Putamen (tissue), 1 donor: ENCODE measurements at regions not wholly inside any gene's neighbourhood (a gene's known extent, or its start where the extent isn't known, plus 50 kb on each side); places are given as distances from the start of the nearest gene placed in this dataset.

Experiments
- DNase-seq: peaks from one replicate; pipeline ENCODE4 v3.0.0-alpha.2; 2016; ENCODE audit warnings: low spot score

GRCh38 chr13:110773480-110773879 lies 60.0 kb downstream of the ING1 start:
- DNase-seq: no peak

GRCh38 chr13:110774051-110774450 lies 60.6 kb downstream of the ING1 start:
- DNase-seq: no peak

GRCh38 chr13:110774490-110774889 lies 61.0 kb downstream of the ING1 start:
- no peak for DNase-seq

GRCh38 chr13:110775576-110775975 lies 62.1 kb downstream of the ING1 start:
- no peak for DNase-seq

GRCh38 chr13:110777251-110777820 lies 63.8 kb downstream of the ING1 start:
- no peak for DNase-seq

- no peak for DNase-seq
Observed at GRCh38 chr13:110779022-110779421, 65.5 kb downstream of the ING1 start.

GRCh38 chr13:110780422-110780821 lies 66.9 kb downstream of the ING1 start:
- DNase-seq: no peak

GRCh38 chr13:110782185-110782584 lies 68.7 kb downstream of the ING1 start:
- DNase-seq: no peak

GRCh38 chr13:110784704-110785103 lies 71.2 kb downstream of the ING1 start:
- no peak for DNase-seq

GRCh38 chr13:110788778-110789177 lies 75.3 kb downstream of the ING1 start:
- no peak for DNase-seq

GRCh38 chr13:110789871-110790270 lies 76.4 kb downstream of the ING1 start:
- DNase-seq: no peak

GRCh38 chr13:110790371-110790770 lies 76.9 kb downstream of the ING1 start:
- no peak for DNase-seq

GRCh38 chr13:110794209-110794608 lies 80.7 kb downstream of the ING1 start:
- DNase-seq: no peak

- no peak for DNase-seq
Observed at GRCh38 chr13:110797230-110797877, 83.9 kb downstream of the ING1 start.

- DNase-seq: no peak
Observed at GRCh38 chr13:110798081-110798994, 84.8 kb downstream of the ING1 start.

- no peak for DNase-seq
Observed at GRCh38 chr13:110799246-110800236, 86.0 kb downstream of the ING1 start.

- no peak for DNase-seq
Observed at GRCh38 chr13:110801044-110801443, 87.5 kb downstream of the ING1 start.

GRCh38 chr13:110802260-110802659 lies 88.8 kb downstream of the ING1 start:
- no peak for DNase-seq

- no peak for DNase-seq
Observed at GRCh38 chr13:110806636-110807035, 93.1 kb downstream of the ING1 start.

GRCh38 chr13:110807546-110807945 lies 94.0 kb downstream of the ING1 start:
- DNase-seq: no peak

GRCh38 chr13:110808138-110808537 lies 94.6 kb downstream of the ING1 start:
- DNase-seq: no peak
